ENCODE measurements at regions not wholly inside any gene's neighbourhood (a gene's known extent, or its start where the extent isn't known, plus 50 kb on each side); places are given as distances from the start of the nearest gene placed in this dataset.

DNA sequence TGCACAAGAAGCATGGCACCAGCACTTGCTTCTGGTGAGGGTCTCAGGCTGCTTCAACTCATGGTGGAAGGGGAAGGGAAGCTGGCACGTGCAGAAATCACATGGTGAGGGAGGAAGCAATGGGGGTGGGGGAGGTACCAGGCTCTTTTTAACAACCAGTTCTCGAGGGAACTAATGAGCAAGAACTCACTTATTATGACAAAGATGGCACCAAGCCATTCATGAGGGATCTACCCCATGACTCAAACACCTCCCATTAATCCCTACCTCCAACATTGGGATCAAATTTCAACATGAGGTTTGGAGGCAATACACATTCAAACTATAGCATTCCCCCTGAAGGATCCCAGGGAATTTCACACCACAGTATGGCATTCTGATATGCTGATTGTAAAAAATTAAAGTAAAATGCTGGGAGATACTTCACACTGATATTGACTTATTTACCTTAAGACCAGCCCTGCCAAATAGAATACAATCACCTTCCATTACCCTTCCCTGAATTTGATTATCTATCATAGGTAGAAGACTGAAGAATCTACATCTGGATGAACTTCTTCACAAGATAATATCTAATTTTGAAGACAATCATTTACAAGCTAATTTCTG lies 201.7 kb upstream of the PLXNC1 start:
- TF ChIP-seq, protein P1, sequence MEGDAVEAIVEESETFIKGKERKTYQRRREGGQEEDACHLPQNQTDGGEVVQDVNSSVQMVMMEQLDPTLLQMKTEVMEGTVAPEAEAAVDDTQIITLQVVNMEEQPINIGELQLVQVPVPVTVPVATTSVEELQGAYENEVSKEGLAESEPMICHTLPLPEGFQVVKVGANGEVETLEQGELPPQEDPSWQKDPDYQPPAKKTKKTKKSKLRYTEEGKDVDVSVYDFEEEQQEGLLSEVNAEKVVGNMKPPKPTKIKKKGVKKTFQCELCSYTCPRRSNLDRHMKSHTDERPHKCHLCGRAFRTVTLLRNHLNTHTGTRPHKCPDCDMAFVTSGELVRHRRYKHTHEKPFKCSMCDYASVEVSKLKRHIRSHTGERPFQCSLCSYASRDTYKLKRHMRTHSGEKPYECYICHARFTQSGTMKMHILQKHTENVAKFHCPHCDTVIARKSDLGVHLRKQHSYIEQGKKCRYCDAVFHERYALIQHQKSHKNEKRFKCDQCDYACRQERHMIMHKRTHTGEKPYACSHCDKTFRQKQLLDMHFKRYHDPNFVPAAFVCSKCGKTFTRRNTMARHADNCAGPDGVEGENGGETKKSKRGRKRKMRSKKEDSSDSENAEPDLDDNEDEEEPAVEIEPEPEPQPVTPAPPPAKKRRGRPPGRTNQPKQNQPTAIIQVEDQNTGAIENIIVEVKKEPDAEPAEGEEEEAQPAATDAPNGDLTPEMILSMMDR (IDR thresholded peaks at IDR 0.05) = no peak
- TF ChIP-seq EP300 (IDR thresholded peaks at IDR 0.05) (no peak), POLR2A (IDR thresholded peaks at IDR 0.05) (no peak)
